ENCODE measurements at regions not wholly inside any gene's neighbourhood (a gene's known extent, or its start where the extent isn't known, plus 50 kb on each side); places are given as distances from the start of the nearest gene placed in this dataset.

DNA sequence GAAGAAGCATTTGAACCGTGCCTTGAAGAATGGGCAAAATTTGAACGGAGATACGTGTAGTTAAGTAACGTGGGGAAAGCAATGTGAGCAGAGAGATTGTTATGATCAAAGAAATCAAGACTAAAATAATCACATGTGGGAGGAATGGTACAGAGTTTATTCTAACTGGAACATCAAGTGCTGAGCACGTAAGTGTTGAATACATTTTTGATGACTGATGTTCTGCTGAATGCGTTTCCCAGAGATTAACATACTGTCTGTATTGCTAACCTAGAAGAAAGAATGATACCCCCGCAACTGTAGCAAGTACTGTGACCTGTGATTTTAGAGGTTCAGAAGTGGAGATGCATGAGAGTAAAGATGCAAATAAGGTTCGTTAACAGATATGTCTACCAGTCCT lies 146.9 kb upstream of the EPHA7 start:
- TF ChIP-seq, protein P1, sequence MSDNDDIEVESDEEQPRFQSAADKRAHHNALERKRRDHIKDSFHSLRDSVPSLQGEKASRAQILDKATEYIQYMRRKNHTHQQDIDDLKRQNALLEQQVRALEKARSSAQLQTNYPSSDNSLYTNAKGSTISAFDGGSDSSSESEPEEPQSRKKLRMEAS (IDR thresholded peaks at IDR 0.05), result no peak
- TF ChIP-seq RAD21 (IDR thresholded peaks at IDR 0.05; ENCODE audit: low read depth) (no peak), EP300 (IDR thresholded peaks at IDR 0.05; ENCODE audit: borderline replicate concordance) (no peak), TEAD4 (IDR thresholded peaks at IDR 0.05) (no peak), USF1 (IDR thresholded peaks at IDR 0.05) (no peak), YY1 (IDR thresholded peaks at IDR 0.05; ENCODE audit: low read depth) (no peak), FOXM1 (IDR thresholded peaks at IDR 0.05; ENCODE audit: borderline replicate concordance, low read depth) (no peak), CEBPB (IDR thresholded peaks at IDR 0.05) (no peak), ZBTB7A (IDR thresholded peaks at IDR 0.05; ENCODE audit: low read depth) (no peak)

GRCh38 chr6:93562582-93562981 lies 143.2 kb upstream of the EPHA7 start:
- TF ChIP-seq TCF12 (IDR thresholded peaks at IDR 0.05; ENCODE audit: low read depth), result no peak
- TF ChIP-seq REST (IDR thresholded peaks at IDR 0.05; ENCODE audit: low read depth), result no peak
- no peak for TF ChIP-seq USF1 (IDR thresholded peaks at IDR 0.05)
- no peak for TF ChIP-seq NFIC (IDR thresholded peaks at IDR 0.05)
- no peak for TF ChIP-seq YY1 (IDR thresholded peaks at IDR 0.05; ENCODE audit: low read depth)
- TF ChIP-seq RAD21 (IDR thresholded peaks at IDR 0.05; ENCODE audit: low read depth), result no peak

DNA sequence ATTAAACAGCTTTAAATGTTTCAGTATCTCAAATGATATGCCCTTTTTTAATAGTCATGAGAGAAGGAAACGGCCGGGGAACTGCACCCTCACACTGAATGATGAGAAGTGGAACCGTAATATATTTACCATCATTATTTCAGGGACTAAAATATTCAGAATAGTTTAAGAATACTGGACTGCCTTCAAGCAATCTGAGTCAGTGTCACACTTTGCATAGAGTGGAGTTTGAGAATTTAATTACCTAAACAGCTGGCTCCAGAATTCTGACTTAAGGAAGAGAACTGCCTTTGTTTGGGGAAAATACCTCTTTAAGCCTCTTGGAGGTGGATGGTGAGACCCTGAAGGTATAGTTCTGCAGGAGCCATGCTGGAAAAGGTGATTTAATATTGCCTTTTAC lies 135.9 kb upstream of the EPHA7 start:
- TF ChIP-seq, protein P1 (IDR thresholded peaks at IDR 0.05), result no peak
- no peak for TF ChIP-seq ZBTB7A (IDR thresholded peaks at IDR 0.05; ENCODE audit: low read depth)
- no peak for TF ChIP-seq YY1 (IDR thresholded peaks at IDR 0.05; ENCODE audit: low read depth)
- TF ChIP-seq FOXM1 (IDR thresholded peaks at IDR 0.05; ENCODE audit: borderline replicate concordance, low read depth), result no peak
- TF ChIP-seq NFIC (IDR thresholded peaks at IDR 0.05), result no peak

DNA sequence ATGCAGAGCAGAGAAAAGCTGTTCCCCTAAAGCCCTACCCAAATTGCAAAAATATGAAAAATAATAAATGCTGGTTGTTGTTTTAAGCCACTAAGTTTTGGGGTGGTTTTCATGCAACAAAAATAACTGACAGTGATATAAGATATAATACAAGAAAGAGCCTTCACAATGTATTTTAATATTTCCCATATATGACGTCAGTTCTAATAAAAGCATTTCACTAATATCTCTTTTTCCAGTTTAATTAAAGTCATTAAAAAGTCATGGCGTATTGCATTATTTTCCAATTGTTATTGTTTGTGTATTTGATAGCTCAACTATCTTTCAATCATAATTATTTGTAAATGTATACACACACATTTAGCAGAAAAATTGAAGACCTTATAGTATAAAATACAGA lies 134.7 kb upstream of the EPHA7 start:
- TF ChIP-seq, protein P1 (IDR thresholded peaks at IDR 0.05), result no peak
- TF ChIP-seq CREB1 (IDR thresholded peaks at IDR 0.05; ENCODE audit: low read depth) (no peak), TCF12 (IDR thresholded peaks at IDR 0.05; ENCODE audit: low read depth) (no peak), EP300 (IDR thresholded peaks at IDR 0.05; ENCODE audit: borderline replicate concordance) (no peak), ZBTB7A (IDR thresholded peaks at IDR 0.05; ENCODE audit: low read depth) (no peak), FOXM1 (IDR thresholded peaks at IDR 0.05; ENCODE audit: borderline replicate concordance, low read depth) (no peak), EGR1 (IDR thresholded peaks at IDR 0.05) (no peak), RAD21 (IDR thresholded peaks at IDR 0.05; ENCODE audit: low read depth) (no peak), NFIC (IDR thresholded peaks at IDR 0.05) (no peak), TEAD4 (IDR thresholded peaks at IDR 0.05) (no peak), USF1 (IDR thresholded peaks at IDR 0.05) (no peak), TAF1 (IDR thresholded peaks at IDR 0.05; ENCODE audit: low read depth) (no peak), REST (IDR thresholded peaks at IDR 0.05; ENCODE audit: low read depth) (no peak), CEBPB (IDR thresholded peaks at IDR 0.05) (no peak), YY1 (IDR thresholded peaks at IDR 0.05; ENCODE audit: low read depth) (no peak)

GRCh38 chr6:93550551-93551276 lies 131.4 kb upstream of the EPHA7 start:
- TF ChIP-seq CEBPB (IDR thresholded peaks at IDR 0.05), result no peak
- TF ChIP-seq CREB1 (IDR thresholded peaks at IDR 0.05; ENCODE audit: low read depth), result no peak
- no peak for TF ChIP-seq YY1 (IDR thresholded peaks at IDR 0.05; ENCODE audit: low read depth)
- no peak for TF ChIP-seq EP300 (IDR thresholded peaks at IDR 0.05; ENCODE audit: borderline replicate concordance)
- no peak for TF ChIP-seq USF1 (IDR thresholded peaks at IDR 0.05)
- no peak for TF ChIP-seq EGR1 (IDR thresholded peaks at IDR 0.05)
- no peak for TF ChIP-seq TCF12 (IDR thresholded peaks at IDR 0.05; ENCODE audit: low read depth)
- no peak for TF ChIP-seq NFIC (IDR thresholded peaks at IDR 0.05)
- TF ChIP-seq TEAD4 (IDR thresholded peaks at IDR 0.05), result no peak
- TF ChIP-seq TAF1 (IDR thresholded peaks at IDR 0.05; ENCODE audit: low read depth), result no peak
- TF ChIP-seq REST (IDR thresholded peaks at IDR 0.05; ENCODE audit: low read depth), result no peak
- TF ChIP-seq RAD21 (IDR thresholded peaks at IDR 0.05; ENCODE audit: low read depth), result no peak
- TF ChIP-seq ZBTB7A (IDR thresholded peaks at IDR 0.05; ENCODE audit: low read depth), result no peak
- TF ChIP-seq, protein P1 (IDR thresholded peaks at IDR 0.05), result no peak
- no peak for TF ChIP-seq FOXM1 (IDR thresholded peaks at IDR 0.05; ENCODE audit: borderline replicate concordance, low read depth)
